C4-2B (cell line): ENCODE measurements at regions not wholly inside any gene's neighbourhood (a gene's known extent, or its start where the extent isn't known, plus 50 kb on each side); places are given as distances from the start of the nearest gene placed in this dataset.

Experiments used
- H3K27ac ChIP-seq: fragments of 450-650 bp; 2 replicates; pipeline ENCODE4 v1.5.1; 2017
- ZFX ChIP-seq: fragments of 450-650 bp; IDR thresholded peaks from 2 replicates; pipeline ENCODE4 v1.6.1; 2017
- TF ChIP-seq, protein P1 (sequence below): fragments of 450-650 bp; conservative IDR thresholded peaks from 2 replicates; pipeline ENCODE4 v1.5.1; 2017; ENCODE audit warnings: mild to moderate bottlenecking

DNA sequence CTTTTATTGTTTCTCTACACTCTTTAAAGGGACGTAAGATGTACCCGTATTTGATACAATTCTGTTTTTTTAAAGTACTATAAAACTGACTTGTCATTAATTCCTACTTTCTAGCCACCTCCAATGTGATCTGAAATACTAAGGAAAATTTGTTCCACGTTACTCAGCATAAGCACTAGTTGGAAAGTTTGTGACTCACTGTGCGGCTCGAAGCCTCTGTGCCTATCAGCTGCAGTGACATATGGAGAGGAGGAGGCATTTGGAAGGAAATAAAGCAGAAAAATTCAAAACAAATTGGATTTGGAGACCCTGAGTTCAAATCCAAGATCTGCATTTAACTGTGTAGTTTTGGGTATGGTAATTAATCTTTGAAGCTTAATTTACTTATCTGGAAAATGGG lies 339.3 kb downstream of the BRINP1 start:
- TF ChIP-seq, protein P1, sequence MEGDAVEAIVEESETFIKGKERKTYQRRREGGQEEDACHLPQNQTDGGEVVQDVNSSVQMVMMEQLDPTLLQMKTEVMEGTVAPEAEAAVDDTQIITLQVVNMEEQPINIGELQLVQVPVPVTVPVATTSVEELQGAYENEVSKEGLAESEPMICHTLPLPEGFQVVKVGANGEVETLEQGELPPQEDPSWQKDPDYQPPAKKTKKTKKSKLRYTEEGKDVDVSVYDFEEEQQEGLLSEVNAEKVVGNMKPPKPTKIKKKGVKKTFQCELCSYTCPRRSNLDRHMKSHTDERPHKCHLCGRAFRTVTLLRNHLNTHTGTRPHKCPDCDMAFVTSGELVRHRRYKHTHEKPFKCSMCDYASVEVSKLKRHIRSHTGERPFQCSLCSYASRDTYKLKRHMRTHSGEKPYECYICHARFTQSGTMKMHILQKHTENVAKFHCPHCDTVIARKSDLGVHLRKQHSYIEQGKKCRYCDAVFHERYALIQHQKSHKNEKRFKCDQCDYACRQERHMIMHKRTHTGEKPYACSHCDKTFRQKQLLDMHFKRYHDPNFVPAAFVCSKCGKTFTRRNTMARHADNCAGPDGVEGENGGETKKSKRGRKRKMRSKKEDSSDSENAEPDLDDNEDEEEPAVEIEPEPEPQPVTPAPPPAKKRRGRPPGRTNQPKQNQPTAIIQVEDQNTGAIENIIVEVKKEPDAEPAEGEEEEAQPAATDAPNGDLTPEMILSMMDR, result no peak
- no peak for TF ChIP-seq ZFX

DNA sequence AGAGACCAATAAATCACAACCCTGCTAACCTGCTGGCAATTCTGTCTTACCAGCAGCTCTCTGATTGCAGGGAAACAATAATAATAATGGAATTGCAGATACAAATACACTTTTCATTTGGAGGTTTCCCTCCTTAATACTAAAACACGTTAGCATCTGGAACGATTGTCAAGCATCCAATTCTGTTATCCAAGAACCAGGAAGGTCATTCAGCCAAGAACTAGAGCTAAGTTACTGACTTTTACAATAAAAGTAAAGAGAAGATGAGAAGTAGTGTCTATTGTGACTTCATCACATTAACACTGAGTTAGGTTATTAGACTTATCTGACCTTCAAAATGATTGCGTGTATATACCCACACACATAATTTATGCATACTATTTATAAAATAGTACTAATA lies 335.6 kb downstream of the BRINP1 start:
- no peak overlapping the region for H3K27ac ChIP-seq
- TF ChIP-seq, protein P1, result no peak
- TF ChIP-seq ZFX, result no peak

More for the DNA sequence above, 339.3 kb downstream of the BRINP1 start:
- no peak overlapping the region for H3K27ac ChIP-seq

DNA sequence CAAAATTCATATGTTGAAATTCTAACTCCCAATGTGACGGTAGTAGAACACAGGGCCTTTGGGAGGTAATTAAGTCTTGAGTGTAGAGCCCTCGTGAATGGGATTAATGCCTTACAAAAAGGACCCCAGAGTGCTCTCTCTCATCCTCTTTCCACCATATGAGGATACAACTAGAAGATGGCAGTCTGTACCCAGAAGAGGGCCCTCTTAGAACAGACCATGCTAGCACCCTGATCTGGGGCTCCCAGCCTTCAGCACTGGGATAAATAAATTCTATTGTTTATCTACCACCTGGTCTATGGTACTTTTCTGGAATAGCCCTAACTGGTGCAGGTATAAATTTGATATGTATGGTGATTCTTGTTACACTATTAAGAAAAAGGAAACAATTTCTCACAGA lies 332.3 kb downstream of the BRINP1 start:
- no peak overlapping the region for H3K27ac ChIP-seq
- no peak for TF ChIP-seq ZFX
- TF ChIP-seq, protein P1, result no peak

DNA sequence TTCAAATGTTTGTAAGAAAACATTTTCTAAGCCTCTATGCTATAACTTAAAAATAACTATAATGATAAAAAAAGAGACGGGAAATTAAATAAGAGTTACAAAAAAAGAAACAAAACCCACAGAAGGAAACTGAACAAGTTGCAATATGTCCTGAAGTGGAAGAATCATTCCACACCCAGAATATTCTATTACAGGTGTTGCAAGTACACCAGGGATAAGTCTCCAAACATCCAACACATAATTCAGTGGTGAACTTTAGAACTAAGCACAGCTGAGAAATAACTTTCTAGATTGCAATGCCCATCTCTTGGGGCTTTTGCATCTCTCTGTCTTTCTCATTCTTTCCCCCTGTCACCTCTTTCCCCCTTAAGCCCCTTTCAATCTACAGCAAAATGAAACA lies 325.2 kb downstream of the BRINP1 start:
- TF ChIP-seq, protein P1, result no peak
- no peak for TF ChIP-seq ZFX
- H3K27ac ChIP-seq, result no peak overlapping the region

DNA sequence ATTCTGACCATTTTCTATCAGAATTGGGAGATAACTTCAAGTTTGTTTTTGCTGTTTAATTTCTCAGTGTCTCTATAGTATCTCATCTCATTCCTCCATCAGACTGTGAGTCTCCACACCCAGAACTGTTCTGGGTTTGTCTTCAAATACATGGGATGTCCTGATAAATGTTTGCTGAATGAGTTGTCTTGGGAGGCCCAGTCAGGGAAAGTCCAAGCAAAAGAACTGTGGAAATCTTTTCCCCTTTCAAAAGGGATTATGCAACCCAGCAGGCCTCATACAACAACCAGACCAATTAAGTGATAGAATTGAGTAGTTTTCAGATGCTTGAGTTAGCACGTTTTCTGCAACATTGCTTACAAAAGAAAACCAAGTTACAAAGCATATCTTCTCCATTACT lies 324.4 kb downstream of the BRINP1 start:
- TF ChIP-seq, protein P1, result no peak
- TF ChIP-seq ZFX, result no peak
- no peak overlapping the region for H3K27ac ChIP-seq

DNA sequence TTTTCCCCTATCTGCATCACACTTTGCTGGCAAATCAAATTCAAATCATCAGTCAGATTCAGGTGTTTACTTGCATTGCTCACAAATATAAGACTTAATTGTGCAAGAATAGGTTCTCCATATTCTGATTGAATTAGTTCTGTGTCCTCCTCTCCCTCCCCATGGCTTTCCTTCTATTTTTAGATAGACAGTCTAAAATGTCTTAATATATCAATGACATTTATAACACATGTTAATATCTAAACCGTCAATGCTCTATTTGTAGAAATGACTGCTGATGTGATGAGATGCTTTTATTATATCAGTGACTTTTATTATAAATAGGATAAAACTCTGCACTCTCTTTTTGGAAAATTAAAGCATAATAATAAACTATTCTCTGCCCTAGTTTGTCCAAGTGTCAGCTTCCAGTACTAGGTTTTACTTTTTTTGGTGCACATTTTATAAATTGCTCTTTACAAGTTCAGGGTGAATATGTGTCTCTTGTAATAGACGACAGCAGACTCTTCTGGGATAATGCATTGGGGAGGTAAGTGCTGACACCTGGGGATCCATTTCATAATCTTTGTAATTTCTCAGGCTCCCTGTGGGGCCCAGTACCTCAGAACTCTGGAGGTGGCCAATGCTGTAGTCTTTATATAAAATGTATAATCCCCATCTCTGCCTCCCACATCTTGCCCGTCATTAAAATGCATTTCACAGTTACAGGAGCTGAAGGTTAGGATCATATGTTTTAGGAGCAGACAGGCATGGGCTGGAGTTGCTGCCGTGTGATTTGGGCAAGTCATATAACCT lies 321.5 kb downstream of the BRINP1 start:
- TF ChIP-seq, protein P1, result no peak
- no peak for TF ChIP-seq ZFX
- no peak overlapping the region for H3K27ac ChIP-seq

DNA sequence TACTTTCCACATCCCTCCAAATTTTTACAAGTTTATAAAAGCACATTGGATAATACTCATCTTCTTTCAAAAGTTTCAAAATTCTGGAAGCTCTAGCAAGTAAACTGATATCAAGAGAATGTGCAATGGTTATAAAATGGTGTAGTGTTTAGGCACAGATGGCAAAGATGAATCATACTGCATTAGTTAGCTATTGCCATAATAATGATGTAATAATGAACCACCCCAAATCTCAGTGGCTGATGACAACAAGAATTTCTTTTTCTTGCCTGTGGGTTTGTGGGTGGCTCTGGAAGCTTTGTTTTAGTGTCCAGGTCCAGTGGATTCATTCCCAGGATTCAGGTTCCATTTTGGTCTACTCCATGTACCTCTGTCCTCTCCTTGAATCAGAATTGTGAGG lies 319.0 kb downstream of the BRINP1 start:
- TF ChIP-seq, protein P1, result no peak
- no peak for TF ChIP-seq ZFX

More for the DNA sequence above, 319.0 kb downstream of the BRINP1 start:
- H3K27ac ChIP-seq, result no peak overlapping the region
